Bronchial epithelial cell (primary cell): ENCODE measurements at regions not wholly inside any gene's neighbourhood (a gene's known extent, or its start where the extent isn't known, plus 50 kb on each side); places are given as distances from the start of the nearest gene placed in this dataset.

Experiments
- DNase-seq: peaks from one replicate; pipeline ENCODE4 v3.0.0-alpha.2; 2010; ENCODE audit warnings: low read depth
- FAIRE-seq: peaks from 2 replicates; lab custom pipeline; 2011; peaks lifted over from hg19 to GRCh38; lab: Jason Lieb, UNC
- H3K27me3 ChIP-seq: 2 replicates; pipeline ENCODE4 v1.5.1; 2011; ENCODE audit warnings: low read length; ENCODE audit not compliant: control insufficient read depth, insufficient read depth
- H3K36me3 ChIP-seq: 2 replicates; pipeline ENCODE4 v1.5.1; 2011; ENCODE audit warnings: low read length; ENCODE audit not compliant: control insufficient read depth, insufficient read depth
- H3K4me3 ChIP-seq: 2 replicates; pipeline ENCODE4 v1.5.1; 2011; ENCODE audit warnings: mild to moderate bottlenecking, low read depth, low read length, control low read depth
- TF ChIP-seq, protein P1 (sequence below): IDR thresholded peaks from 2 replicates; pipeline ENCODE4 v1.5.1; 2011; ENCODE audit warnings: mild to moderate bottlenecking, moderate library complexity, low read length, control low read depth, inconsistent platforms; ENCODE audit not compliant: insufficient read depth, severe bottlenecking

- DNase-seq = no peak
- Histone ChIP-seq H3K27me3 (no peaks in the 10 kb centered on the region), H3K36me3 (no peaks in the 10 kb centered on the region), H3K4me3 (no peak overlapping the region)
- no peak for FAIRE-seq
- TF ChIP-seq, protein P1, sequence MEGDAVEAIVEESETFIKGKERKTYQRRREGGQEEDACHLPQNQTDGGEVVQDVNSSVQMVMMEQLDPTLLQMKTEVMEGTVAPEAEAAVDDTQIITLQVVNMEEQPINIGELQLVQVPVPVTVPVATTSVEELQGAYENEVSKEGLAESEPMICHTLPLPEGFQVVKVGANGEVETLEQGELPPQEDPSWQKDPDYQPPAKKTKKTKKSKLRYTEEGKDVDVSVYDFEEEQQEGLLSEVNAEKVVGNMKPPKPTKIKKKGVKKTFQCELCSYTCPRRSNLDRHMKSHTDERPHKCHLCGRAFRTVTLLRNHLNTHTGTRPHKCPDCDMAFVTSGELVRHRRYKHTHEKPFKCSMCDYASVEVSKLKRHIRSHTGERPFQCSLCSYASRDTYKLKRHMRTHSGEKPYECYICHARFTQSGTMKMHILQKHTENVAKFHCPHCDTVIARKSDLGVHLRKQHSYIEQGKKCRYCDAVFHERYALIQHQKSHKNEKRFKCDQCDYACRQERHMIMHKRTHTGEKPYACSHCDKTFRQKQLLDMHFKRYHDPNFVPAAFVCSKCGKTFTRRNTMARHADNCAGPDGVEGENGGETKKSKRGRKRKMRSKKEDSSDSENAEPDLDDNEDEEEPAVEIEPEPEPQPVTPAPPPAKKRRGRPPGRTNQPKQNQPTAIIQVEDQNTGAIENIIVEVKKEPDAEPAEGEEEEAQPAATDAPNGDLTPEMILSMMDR = no peak
Observed at GRCh38 chr9:118321788-118322187, 617.6 kb downstream of the TLR4 start.

GRCh38 chr9:118324706-118325105 is 620.5 kb downstream of the TLR4 start:
- DNase-seq (no peak), FAIRE-seq (no peak)
- Histone ChIP-seq H3K27me3 (no peaks in the 10 kb centered on the region), H3K4me3 (no peak overlapping the region), H3K36me3 (no peaks in the 10 kb centered on the region)
- TF ChIP-seq, protein P1 = no peak

- TF ChIP-seq, protein P1 = no peak
- no peak for DNase-seq
- no peak overlapping the region for H3K4me3 ChIP-seq
- FAIRE-seq = no peak
- no peaks in the 10 kb centered on the region for H3K27me3 ChIP-seq
- H3K36me3 ChIP-seq = no peaks in the 10 kb centered on the region
Observed at GRCh38 chr9:118325757-118326156, 621.6 kb downstream of the TLR4 start.

DNA sequence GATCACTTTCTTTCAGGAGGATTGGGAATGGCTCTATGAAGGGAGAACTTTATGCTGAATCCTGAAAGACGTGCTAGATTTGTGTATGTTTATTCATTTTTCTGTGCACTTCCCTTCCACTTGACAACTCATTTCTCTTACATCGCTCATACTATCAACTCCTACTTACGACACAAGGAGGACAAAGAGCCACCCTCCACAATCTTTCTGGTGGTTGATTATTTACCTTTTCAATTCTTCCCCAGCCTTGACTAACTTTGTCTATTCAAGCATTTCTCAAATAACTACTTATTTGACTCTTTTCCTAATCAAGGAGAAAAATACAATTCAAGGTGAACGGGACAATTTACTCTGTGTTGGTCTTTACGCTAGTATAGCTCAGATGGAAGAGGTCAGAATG is 622.1 kb downstream of the TLR4 start:
- DNase-seq = no peak
- FAIRE-seq = no peak
- Histone ChIP-seq H3K36me3 (no peaks in the 10 kb centered on the region), H3K27me3 (no peaks in the 10 kb centered on the region), H3K4me3 (no peak overlapping the region)
- TF ChIP-seq, protein P1 = no peak

GRCh38 chr9:118330191-118330986 is 626.2 kb downstream of the TLR4 start:
- H3K4me3 ChIP-seq = no peak overlapping the region
- no peak for DNase-seq
- no peak for FAIRE-seq
- TF ChIP-seq, protein P1 = no peak
- H3K36me3 ChIP-seq = no peaks in the 10 kb centered on the region
- H3K27me3 ChIP-seq = no peaks in the 10 kb centered on the region
